ENCODE measurements at regions not wholly inside any gene's neighbourhood (a gene's known extent, or its start where the extent isn't known, plus 50 kb on each side); places are given as distances from the start of the nearest gene placed in this dataset.

DNA sequence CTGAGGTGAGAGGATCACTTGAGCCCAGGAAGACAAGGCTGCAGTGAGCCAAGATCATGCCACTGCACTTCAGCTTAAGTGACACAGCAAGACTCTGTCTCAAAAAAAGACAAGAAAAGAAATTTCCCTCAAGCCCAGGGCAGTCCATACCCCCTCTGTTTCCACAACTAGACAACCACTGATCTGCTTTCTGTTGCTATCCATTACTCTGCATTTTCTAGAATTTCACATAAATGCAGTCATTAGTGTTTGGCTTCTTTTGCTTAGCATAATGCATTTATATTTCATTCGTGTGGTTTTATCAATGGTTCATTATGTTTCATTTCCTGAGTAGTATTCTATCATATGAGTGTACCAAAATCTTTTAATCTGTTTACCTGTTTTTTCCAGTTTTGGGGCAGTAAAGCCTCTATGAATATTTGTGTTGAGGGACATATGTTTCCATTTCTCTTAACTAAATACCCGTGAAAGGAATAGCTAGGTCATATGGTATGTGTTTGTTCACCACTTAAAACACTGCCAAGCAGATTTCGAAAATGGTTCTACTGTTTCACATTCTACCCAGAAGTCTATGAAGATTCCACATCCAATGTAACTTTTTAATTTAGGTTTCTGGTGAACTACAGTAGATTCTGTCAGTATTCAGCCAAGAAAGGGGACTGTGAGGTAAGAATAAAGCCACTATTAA, 271.8 kb downstream of the ZNF608 start:
- H3K36me3 ChIP-seq (ENCODE audit: insufficient read depth, low read length), result no peaks in the 10 kb centered on the region
- no peak for DNase-seq (ENCODE audit: insufficient read length, low spot score, missing footprints)
- H3K4me3 ChIP-seq (ENCODE audit: insufficient read depth, low read length), result no peak overlapping the region
- TF ChIP-seq, protein P1, sequence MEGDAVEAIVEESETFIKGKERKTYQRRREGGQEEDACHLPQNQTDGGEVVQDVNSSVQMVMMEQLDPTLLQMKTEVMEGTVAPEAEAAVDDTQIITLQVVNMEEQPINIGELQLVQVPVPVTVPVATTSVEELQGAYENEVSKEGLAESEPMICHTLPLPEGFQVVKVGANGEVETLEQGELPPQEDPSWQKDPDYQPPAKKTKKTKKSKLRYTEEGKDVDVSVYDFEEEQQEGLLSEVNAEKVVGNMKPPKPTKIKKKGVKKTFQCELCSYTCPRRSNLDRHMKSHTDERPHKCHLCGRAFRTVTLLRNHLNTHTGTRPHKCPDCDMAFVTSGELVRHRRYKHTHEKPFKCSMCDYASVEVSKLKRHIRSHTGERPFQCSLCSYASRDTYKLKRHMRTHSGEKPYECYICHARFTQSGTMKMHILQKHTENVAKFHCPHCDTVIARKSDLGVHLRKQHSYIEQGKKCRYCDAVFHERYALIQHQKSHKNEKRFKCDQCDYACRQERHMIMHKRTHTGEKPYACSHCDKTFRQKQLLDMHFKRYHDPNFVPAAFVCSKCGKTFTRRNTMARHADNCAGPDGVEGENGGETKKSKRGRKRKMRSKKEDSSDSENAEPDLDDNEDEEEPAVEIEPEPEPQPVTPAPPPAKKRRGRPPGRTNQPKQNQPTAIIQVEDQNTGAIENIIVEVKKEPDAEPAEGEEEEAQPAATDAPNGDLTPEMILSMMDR (IDR thresholded peaks at IDR 0.05; ENCODE audit: extremely low read depth, low read depth, low read length), result no peak
- no peaks in the 10 kb centered on the region for H3K27me3 ChIP-seq (ENCODE audit: insufficient read depth, low read length)
- no peak overlapping the region for H2AFZ ChIP-seq (ENCODE audit: low read length)
- no peaks in the 10 kb centered on the region for H4K20me1 ChIP-seq (ENCODE audit: insufficient read depth, low read length)
- H3K4me1 ChIP-seq (ENCODE audit: insufficient read depth, low read length), result no peaks in the 10 kb centered on the region
- H3K27ac ChIP-seq (ENCODE audit: low read depth, low read length), result no peak overlapping the region
- no peak overlapping the region for H3K4me2 ChIP-seq (ENCODE audit: insufficient read depth, low read length)
- H3K79me2 ChIP-seq (ENCODE audit: insufficient read depth, low read length), result no peaks in the 10 kb centered on the region
- H3K9me3 ChIP-seq (ENCODE audit: low read depth, low read length), result no peaks in the 10 kb centered on the region

DNA sequence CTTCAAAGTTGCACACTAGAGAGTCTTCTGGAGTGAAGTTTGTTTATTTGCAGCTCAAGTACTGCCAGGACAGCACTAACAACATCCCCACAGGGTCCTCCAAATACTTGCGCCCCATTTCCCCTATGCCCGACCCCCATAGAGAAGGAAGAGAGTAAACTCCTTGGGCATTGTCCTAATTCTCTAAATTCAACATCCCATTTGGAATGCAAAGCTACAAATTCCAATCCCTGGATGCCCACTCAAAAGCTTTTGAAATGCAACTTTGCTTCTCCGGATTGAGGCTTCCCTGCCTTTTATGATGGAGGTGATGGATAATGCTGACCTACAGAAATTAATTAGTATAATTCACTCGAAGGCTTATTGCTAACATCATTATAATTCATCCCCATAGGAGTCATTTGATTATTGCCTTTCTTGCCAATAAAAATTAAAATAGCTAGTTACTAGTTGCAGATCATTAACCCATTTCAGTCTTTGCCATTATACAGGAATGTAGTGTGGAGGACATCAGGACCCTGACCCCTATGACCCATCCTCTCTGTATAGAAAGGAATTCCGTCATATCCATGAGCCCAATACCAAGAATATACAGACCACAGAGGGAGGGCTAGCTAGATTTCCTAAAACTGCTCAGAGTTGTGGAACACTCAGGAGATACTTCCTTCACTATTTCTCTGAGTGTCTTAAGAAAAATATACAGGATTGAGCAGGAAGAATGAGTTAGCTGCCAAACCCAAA, 277.6 kb downstream of the ZNF608 start:
- H3K27me3 ChIP-seq (ENCODE audit: insufficient read depth, low read length), result no peaks in the 10 kb centered on the region
- H3K9me3 ChIP-seq (ENCODE audit: low read depth, low read length), result no peaks in the 10 kb centered on the region
- TF ChIP-seq, protein P1 (IDR thresholded peaks at IDR 0.05; ENCODE audit: extremely low read depth, low read depth, low read length), result no peak
- no peak overlapping the region for H2AFZ ChIP-seq (ENCODE audit: low read length)
- no peak overlapping the region for H3K4me2 ChIP-seq (ENCODE audit: insufficient read depth, low read length)
- H3K36me3 ChIP-seq (ENCODE audit: insufficient read depth, low read length), result no peaks in the 10 kb centered on the region
- DNase-seq (ENCODE audit: insufficient read length, low spot score, missing footprints), result no peak
- no peaks in the 10 kb centered on the region for H3K4me1 ChIP-seq (ENCODE audit: insufficient read depth, low read length)
- no peaks in the 10 kb centered on the region for H4K20me1 ChIP-seq (ENCODE audit: insufficient read depth, low read length)
- H3K27ac ChIP-seq (ENCODE audit: low read depth, low read length), result no peak overlapping the region
- H3K79me2 ChIP-seq (ENCODE audit: insufficient read depth, low read length), result no peaks in the 10 kb centered on the region
- H3K4me3 ChIP-seq (ENCODE audit: insufficient read depth, low read length), result no peak overlapping the region

DNA sequence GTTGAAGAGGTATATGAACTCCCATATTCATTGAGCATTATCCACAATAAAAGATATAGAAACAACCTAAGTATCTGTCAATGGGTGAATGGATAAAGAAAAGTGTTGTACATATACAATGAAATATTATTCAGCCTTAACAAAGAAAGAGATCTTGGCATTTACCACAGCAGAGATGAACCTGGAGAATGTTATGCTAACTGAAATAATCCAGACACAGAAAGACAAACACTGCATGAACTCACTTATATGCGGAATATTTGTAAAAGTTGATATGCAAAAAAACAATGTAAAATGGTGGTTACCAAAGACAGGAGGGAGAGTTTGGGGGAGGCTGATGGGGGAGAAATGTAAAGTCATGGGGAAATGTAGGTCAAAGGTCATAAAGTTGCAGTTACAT, 278.7 kb downstream of the ZNF608 start:
- no peaks in the 10 kb centered on the region for H3K27me3 ChIP-seq (ENCODE audit: insufficient read depth, low read length)
- H3K4me2 ChIP-seq (ENCODE audit: insufficient read depth, low read length), result no peak overlapping the region
- H3K36me3 ChIP-seq (ENCODE audit: insufficient read depth, low read length), result no peaks in the 10 kb centered on the region
- H3K27ac ChIP-seq (ENCODE audit: low read depth, low read length), result no peak overlapping the region
- no peak overlapping the region for H3K4me3 ChIP-seq (ENCODE audit: insufficient read depth, low read length)
- TF ChIP-seq, protein P1 (IDR thresholded peaks at IDR 0.05; ENCODE audit: extremely low read depth, low read depth, low read length), result no peak
- no peak for DNase-seq (ENCODE audit: insufficient read length, low spot score, missing footprints)
- no peaks in the 10 kb centered on the region for H3K79me2 ChIP-seq (ENCODE audit: insufficient read depth, low read length)
- H4K20me1 ChIP-seq (ENCODE audit: insufficient read depth, low read length), result no peaks in the 10 kb centered on the region
- no peak overlapping the region for H2AFZ ChIP-seq (ENCODE audit: low read length)
- no peaks in the 10 kb centered on the region for H3K9me3 ChIP-seq (ENCODE audit: low read depth, low read length)
- H3K4me1 ChIP-seq (ENCODE audit: insufficient read depth, low read length), result no peaks in the 10 kb centered on the region

DNA sequence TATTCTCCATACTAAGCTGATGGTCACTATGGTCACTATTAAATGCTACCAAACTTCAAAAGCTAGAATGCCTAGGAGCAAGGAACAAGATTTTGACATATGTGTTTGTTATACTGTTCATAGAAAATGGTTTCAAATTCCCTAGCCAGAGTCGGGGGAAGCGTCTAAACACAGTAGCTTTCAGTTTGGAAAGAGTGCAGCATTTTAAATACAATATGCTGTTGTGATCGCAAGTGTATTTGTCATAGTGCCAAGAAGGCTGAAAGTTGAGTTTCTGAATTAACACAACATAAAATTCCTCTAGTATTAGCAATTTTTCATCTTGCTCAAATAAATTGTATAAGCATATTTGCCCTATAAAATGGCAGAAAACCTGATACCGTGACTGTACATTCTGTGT, 280.4 kb downstream of the ZNF608 start:
- no peak for DNase-seq (ENCODE audit: insufficient read length, low spot score, missing footprints)
- no peak overlapping the region for H3K27ac ChIP-seq (ENCODE audit: low read depth, low read length)
- TF ChIP-seq, protein P1 (IDR thresholded peaks at IDR 0.05; ENCODE audit: extremely low read depth, low read depth, low read length), result no peak
- H3K79me2 ChIP-seq (ENCODE audit: insufficient read depth, low read length), result no peaks in the 10 kb centered on the region
- H3K4me2 ChIP-seq (ENCODE audit: insufficient read depth, low read length), result no peak overlapping the region
- no peaks in the 10 kb centered on the region for H3K36me3 ChIP-seq (ENCODE audit: insufficient read depth, low read length)
- no peaks in the 10 kb centered on the region for H4K20me1 ChIP-seq (ENCODE audit: insufficient read depth, low read length)
- H3K9me3 ChIP-seq (ENCODE audit: low read depth, low read length), result no peaks in the 10 kb centered on the region
- H3K4me3 ChIP-seq (ENCODE audit: insufficient read depth, low read length), result no peak overlapping the region
- no peaks in the 10 kb centered on the region for H3K27me3 ChIP-seq (ENCODE audit: insufficient read depth, low read length)
- no peak overlapping the region for H2AFZ ChIP-seq (ENCODE audit: low read length)
- H3K4me1 ChIP-seq (ENCODE audit: insufficient read depth, low read length), result no peaks in the 10 kb centered on the region
